Activated CD8-positive, alpha-beta memory T cell treated with anti-CD3 and anti-CD28 coated beads, Interleukin-2, amount 50 U/mL, for 4 hours (primary cell): ENCODE measurements at regions not wholly inside any gene's neighbourhood (a gene's known extent, or its start where the extent isn't known, plus 50 kb on each side); places are given as distances from the start of the nearest gene placed in this dataset.
A peak's percentile ranks its signal among the peaks of the same experiment; 100 is the strongest.

ENCODE experiments used
- DNase-seq: peaks from one replicate; pipeline ENCODE4 v3.0.0-alpha.2; 2020

DNA sequence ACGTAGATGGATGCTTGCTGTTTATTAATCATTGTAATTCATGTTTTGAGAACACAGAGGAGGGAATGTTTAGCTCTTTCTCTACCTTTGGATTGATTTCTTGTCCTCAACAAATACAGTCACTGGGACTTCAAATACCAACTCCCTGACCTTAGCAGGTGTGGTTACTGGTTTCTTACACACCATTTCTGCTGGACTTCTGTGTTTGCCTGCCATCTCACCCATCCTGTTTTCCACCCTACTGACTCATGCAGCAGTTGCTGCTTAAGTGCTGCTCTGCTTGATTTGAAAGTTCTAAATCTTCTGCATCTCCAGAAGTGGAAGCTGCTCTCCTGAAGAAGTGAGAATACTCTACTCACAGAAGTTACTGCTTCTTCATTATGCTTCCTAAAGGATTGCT lies 170.3 kb downstream of the ZPLD1 start:
- DNase-seq, result no peak

DNA sequence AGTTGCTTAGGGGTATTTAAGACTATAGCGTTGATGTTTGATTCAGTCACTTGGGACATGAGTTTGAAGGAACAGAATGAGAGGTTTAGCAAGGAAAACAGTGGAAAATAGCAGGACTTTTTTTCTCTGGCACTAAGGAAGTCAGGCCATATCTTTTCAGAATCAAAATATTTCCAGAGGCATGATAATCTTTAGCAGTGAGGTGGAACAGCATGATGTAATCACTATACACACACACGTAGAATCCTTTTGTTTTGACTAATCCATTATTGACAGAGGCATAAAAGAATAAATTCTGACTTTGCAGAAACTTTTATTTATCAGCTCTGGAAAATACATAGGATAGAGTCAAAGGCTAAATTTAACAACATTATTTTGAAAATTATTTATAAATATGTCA lies 174.1 kb downstream of the ZPLD1 start:
- DNase-seq, result no peak

DNA sequence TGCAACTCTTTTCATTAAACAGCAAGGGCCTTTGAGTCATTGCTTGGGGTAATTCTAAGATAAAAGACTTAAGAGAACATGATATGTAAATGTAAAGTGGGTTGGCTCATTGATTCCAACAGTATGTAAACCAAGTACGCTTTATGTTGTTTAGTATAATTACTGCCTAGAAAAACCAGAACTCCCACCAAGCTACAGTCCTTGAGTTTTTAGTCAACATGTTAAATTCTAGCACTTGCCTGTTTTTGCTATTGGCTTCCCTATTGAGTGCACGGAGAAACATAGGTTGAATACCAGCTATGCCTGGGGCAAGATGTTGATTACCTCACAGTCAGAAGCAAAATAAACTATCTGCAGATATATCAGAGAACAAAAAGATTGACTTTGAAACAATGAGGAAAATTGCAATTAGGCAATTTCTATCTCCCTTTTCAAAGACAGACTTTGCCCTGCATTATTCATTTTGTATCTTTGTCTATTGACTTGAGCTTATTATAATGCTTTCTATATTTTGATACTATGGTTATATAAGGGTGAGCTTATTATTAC lies 179.3 kb downstream of the ZPLD1 start:
- no peak for DNase-seq

DNA sequence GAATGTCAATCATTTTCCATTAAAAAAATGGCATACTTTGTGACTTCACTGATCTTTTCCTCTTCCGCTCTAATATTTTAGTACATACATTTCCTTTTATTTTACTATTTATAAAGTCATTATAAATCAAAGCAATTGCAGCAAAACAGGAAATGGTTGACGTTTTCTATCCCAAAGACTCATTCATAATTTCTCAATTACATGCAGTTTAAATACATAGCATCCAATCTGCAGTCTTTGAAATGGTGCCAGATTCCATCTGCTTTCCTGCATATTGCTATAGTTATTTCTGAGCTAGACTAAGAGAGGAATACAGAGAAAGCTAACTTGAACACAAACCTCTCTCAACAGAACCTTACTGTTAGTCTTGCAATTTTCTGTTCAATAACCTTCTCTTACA lies 179.8 kb downstream of the ZPLD1 start:
- no peak for DNase-seq

DNA sequence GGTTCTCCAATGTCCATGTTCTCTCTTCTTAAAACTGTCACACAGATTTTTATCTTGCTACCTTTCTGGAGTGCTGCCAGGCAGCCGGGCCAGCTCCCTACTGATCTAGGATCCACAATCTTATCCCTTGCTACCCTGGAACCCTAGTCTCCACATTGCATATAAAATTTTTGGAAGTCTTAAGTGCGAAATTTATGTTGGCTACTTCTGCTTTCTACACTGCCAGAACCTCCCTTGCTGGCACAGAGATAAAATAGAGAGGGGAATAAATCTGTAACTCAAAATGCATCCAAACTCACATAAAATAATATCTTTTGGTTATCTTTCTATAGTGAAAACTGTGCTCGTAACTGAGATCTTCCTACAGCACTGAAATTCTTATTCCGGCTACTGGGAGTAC lies 182.6 kb downstream of the ZPLD1 start:
- DNase-seq, result no peak

DNA sequence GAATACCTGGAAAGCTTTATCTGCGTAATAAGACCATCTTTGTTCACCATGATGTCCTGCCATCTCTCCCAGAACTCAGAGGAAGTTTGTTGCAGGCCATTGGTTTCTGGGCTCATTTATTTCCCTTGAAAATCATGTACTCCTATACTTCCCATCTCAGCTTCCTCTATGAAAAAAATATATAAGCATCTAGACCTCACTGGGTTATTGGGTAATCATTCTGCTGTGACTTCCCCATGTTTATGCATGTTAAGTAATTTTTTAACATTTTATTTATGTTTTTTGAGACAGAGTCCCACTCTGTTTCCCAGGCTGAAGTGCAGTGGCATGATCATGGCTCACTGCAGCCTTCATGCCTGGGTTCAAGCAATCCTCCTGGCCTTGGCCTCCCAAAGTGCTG lies 184.5 kb downstream of the ZPLD1 start:
- DNase-seq, result no peak

DNA sequence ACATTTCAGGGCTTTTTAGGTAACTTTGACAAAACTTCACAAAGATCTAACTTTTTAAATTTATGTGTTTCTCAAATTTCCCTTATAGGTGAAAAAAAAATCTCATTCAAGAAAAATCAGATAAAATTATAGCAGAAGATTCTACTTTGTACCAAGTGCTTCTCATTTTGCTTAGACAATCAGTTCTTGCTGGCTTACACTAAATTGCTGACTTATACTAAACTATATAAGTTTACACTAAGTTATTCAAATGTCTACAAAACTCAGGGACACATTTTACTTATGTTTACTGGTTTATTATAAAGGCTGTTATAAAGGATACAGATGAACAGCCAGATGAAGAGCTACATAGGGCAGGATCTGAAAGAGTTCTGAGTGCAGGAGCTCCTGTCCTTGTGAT lies 195.1 kb downstream of the ZPLD1 start:
- DNase-seq, result no peak

DNA sequence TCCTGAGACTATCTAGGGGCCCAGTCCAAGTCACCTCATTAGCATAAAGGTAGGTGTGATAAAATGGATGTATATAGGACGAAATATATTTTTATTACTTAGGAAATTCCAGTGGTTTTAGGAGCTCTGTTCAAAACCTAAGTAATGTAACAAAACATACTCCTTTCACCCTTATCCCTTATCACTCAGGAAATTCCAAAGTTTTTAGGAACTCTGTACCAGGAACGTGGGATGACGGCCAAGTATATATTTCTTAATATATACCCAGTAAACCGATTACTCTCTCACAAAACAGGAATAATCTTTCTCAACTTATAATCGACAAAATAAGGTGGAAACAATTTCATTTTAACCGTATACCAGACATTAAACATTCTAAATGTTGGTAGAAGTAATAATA lies 195.7 kb downstream of the ZPLD1 start:
- DNase-seq, result no peak

DNA sequence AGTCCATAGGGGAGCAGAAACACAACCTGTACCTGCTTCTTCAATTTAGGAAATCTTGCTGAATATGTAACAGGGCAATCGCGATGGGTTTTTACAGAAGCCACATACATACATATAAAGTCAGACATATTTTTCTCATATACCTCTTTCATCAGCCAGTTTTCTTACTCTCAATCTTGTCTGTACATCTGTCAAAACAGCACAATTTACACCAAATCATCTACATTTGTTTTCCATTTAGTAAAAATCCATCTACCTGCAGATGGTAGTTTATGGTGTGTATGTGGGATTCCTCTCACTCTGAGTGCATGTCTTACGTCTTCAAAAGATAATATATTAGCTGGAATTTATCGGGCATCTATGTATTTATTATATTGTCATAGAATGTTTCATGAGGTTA lies 208.7 kb downstream of the ZPLD1 start:
- DNase-seq, result no peak

DNA sequence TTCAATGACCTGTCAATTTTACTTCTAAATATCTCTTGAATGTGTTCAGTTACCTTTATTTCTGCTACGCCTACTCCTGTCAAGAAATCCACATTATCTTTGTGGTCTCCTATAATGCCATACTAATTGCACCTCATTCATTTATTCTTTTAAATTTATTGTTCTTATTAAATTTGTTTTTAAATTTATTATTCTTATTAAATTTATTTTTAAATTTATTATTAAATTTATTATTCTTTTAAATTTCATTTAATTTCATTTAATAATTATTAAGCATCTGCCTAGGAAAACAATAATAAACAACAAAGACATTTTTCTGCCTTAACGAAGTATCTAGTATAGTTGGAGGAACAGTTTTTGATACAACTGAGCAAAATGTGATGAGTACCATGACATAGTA lies 211.7 kb downstream of the ZPLD1 start:
- DNase-seq, result no peak

DNA sequence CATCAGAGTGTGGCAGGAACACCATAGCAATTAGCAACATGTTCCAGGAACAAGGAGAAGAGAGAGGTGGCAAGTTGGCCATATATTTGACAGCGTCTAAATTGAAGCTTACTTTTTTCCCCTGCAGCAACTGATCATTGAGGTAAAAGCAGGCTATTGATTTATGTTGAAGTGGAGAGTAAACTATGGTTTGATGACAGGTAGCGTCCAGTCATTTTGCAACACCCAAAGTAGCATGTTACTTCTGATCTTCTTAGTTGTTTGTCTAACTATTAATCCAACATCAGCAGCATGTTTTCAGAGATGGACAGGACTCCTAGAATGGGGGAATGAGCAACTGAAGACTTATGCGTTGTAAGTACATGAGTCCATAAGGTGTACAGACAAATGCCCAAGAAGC lies 225.8 kb downstream of the ZPLD1 start:
- DNase-seq, result no peak

DNA sequence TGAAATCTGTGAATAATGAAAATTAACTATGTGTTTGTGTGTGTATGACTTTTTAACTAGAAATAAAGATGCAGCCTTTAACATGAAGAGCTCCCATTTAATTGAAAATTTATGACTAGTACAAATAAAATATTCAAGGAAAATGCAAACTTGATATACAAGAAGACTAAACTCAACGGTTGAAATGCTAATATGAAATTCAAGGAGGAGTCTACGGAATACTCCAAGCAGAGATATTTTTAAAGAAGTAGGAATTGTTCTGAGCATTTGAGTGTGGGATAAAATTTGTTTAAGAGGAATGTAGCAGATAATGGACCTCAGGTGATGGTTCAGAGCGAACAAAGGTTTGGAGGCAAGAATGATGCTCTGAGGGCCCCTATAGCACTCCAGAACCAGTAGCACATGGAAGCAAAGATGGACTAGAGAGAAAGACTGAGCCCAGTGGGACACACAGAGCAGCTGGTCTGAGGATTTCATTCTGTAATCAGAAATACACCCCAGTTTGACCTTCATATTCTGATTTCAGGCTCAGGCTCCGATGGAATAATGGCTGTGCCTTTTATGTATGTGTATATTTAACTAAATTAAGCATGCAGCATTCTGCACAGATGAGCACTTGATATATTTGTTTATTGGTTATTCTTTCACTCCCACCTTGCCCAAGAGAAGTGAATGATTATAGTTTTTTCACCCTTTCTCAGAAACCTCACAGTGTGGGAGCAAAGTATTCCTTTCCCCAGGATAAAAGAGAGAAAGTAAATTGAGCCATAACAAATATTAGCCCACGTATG lies 227.1 kb downstream of the ZPLD1 start:
- no peak for DNase-seq

DNA sequence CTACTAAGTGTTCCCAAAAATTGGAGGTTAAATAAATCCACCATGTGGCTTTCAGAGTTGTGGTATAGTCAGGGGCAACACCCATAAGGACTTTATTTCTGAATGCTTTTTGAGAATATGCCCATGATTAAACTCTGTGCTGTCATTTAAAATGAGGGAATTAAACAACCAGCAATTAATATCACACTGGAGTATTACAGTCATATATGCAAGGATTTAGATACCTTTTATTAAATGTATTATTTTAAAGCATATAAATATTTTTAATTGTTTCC lies 227.6 kb downstream of the ZPLD1 start:
- no peak for DNase-seq

DNA sequence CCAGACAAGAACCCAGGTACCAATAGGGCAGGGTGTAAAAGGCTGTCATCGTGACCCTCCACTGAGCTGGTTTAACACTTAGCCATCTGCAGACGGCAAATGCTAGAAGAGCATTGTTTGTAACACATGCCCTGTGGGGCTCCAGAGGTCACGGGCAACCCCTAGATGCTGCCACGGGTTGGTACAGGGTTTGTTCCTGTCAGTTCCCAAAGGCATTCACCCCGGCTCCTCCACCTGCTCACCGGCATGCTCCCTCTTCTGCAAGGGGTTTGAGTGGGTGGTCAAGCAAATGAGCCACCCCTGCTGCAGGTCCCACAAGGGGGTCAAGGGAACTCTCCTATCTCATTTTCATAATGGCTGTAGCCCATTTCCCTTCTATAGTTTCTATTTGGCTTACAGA lies 229.3 kb downstream of the ZPLD1 start:
- DNase-seq, result no peak

DNA sequence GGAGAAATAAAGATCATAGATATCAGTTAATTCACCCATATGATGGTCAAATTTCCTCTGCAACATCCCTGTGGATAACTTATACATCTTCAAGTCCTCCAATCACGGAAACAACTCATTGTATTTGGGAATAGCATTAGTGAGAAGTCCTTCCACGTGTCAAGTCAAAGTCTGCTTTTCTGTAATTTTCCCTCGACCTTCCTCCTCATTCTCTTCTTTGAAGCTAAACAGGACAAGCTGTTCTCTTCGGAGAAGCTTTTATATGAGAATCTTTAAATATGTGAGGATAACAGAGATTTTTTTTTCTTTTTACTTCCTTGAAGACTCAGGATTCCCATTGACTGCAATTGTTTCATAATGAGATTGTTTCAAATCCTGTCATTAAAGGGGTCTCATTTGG lies 230.4 kb downstream of the ZPLD1 start:
- no peak for DNase-seq

DNA sequence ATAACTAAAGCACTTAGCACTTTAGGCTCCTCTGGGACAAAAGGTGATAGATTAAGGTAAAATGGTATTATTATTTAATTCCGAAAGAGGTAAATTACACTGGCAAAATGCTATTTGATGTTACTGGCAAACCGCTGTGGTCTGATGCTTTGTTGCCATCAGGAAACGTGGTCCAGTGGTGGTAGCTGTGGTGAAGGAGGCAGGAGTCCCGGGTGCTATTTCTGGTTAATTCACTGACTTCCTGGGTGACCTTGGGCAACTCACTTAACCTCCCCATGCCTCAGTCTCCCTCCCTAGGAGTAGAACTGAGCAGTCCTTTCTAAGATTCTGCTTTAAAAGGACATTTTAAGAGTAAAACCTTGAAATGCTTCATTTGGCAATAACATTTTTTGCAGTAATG lies 233.4 kb downstream of the ZPLD1 start:
- no peak for DNase-seq

DNA sequence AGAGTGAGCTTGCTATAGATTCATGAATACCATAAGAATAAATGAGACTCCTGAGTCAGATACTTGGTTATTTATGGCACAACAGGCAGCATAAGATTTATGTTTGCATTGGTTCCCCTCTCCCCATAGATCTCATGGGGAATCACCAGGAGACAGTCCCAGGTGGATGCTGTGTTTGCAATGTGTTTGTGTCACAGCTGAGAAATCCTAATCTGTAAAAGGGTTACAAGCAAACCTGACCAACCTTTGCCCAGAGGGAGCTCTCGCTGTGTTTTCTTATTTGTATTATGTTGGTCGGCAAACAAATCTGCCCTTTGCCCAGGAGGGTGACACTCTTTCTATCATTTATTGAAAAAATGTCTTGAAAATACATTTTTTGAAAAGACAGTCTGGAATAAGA lies 236.2 kb downstream of the ZPLD1 start:
- no peak for DNase-seq

DNA sequence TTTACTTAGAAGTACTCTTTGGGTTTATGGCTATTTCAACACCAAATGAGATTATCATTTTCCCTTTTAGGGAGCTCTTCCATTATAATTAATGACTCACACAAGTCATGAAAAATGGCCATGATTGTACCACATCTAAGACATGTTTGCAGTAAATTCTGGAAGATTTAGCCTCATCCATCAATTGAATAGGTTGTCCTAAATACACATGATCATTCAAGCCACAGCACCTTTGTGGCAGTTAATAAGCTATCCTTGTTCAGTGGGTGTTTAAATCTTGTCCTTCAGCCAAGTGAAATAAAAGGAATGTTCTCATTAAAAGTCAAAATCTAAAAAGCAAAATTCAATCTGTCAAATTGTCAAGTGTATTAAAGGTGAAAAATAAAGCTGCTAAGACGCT lies 237.5 kb downstream of the ZPLD1 start:
- no peak for DNase-seq

DNA sequence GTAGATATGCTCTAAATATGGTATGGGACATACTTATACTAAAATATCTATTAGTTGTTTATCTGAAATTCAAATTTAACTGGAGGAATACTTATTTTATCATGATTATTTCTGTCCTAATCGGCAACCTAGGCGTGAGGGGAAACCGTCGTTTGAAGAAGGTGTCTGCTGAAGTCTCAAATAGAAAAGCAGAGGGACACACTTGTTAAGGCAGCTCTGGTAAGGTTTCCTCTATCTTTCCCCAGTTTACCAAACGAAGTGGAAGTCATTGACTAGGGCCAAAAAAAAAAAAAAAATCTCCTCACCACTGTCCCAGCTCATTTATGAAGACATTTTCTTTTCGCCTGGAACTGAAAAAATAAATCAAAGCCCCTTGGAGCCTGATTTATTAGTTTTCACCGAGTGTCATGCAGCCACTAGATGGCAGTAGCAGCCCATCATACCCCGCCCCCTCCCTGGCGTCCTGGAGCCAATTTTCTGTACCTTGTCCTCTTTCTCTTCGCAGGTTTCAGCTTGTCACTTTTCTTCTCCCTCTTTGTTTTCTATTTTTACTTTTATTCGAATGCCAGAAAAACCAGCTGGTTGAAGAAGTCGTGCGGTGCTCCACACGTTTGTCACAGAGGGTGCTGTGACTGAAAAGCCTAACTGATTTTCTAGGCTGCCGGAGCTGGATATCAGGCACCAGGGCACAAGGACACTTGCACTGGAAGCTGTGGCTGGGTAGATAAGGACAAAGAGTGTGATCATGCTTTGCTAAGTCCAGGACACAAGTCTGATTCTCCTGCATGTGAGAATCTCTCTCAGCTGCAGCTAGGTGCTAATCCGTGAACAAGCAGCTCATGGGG lies 238.7 kb downstream of the ZPLD1 start:
- peak; percentile 49 for DNase-seq

DNA sequence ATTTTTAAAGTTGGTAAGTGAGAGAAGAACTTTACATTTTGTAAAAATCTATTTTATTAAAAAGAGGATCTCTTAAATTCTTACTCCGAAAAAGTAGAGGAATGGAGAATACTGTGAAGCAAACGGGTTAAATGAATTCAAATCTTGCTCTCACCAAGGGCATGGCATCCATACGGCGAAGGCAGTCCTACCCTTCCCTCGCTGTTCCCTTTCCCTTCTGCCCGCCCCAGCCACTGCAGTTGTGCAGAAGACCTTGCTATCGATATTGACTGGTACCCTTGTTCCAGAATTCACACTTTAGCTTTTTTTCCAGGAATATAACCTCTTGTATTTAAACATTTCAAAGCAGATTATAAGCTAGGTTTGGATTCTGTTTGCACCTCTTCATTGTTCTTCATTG lies 239.5 kb downstream of the ZPLD1 start:
- DNase-seq, result no peak

DNA sequence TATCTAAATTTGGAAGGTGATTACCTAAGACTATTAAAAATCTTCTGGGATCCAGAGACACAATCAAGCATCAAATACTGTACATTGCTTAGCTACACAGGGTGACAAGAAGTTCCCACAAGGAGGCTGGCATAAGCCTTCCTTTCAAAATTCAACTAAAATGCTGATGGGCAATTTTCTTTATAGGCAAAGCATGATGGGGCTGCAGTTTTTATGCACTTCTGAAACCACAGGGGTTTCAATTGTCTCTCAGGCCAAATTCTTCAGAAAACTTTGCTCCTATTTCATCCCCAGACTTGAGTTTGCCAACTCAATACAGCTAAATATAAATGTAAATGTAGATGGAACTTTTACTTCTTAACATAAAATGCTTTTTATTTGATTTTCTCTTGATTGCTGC lies 241.6 kb downstream of the ZPLD1 start:
- DNase-seq, result no peak

DNA sequence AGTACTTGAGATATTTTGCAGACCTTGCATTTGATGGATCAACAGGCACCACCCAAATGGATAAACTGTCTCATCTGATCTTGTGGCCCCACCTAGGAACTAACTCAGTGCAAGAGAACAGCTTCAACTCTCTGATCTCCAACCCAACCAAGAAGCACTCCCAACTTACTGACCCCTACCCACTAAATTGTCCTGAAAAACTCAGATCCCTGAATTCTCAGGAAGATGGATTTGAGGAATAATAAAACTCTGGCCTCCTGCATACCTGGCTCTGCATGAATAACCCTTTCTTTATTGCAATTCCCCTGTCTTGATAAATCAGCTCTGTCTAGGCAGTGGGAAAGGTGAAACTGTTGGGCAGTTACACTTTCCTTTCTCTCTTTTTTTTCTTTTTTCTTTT lies 247.9 kb downstream of the ZPLD1 start:
- DNase-seq, result no peak

DNA sequence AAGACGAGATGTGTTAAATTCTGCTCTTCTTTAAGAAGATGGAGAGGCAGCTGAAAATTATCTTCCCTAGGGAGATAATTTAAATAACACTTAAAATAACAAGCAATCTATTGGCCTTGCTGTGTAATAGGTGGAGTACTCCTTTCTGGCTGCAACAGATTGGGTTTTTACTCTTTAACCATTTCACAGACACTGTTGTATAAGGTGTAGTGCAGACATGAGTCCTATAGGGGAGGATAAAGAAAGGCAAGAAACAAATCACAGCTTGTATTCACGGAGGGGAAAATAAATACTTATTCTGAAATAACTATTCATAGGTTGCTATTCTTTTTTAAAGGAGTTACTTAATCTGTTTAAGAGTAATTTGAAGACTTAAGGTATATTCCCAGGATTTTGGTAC lies 252.0 kb downstream of the ZPLD1 start:
- no peak for DNase-seq

DNA sequence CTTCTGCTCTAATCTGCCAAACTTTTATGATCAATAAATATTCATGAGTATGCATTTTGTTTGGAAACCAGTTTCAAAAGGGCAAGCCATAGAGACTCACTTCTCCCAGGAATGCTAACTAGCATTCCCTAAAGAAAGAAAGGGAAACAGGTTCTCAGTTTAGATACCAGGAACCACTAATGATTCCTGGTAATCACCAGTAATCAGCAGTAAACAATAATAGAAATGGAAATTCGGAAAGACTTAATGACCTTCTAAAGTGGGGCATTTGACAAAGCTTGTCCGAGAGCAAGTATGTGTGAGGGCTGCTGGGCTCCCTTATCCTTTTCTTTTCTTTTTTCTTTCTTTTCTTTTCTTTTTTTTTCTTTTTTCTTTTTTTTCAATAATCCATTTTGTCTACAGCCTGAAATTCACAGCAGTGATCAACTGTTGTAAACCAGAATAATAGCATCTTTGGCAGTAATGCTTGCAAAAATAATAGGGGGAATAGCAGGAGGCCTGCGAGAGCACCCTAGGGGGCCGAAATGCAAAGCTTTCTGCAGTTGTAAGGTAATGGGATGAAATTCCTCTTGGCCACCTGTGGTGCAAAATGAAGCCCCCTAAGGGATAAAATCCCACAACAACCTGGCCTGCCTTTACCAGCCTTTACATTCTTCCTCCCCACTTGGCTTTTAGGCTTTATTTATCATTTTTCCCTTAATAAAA lies 253.2 kb downstream of the ZPLD1 start:
- no peak for DNase-seq
